HepG2 (cell line): ENCODE measurements at regions not wholly inside any gene's neighbourhood (a gene's known extent, or its start where the extent isn't known, plus 50 kb on each side); places are given as distances from the start of the nearest gene placed in this dataset.

Experiments used
- CENPBD1 ChIP-seq: sonication (generic); formaldehyde crosslinking; IDR thresholded peaks from 2 replicates; pipeline ENCODE4 v1.8.0; 2022; ENCODE audit warnings: missing genetic modification reagents, low read depth, mild to moderate bottlenecking, borderline replicate concordance
- EP300 ChIP-seq, 3 experiments: sonication (generic) in 1 of 3; formaldehyde crosslinking in 1 of 3; IDR thresholded peaks; 2 replicates each; pipeline versions ENCODE4 v1.5.1 to v1.6.1; 2011 to 2020; ENCODE audit warnings: low read depth in 2 of 3, low read length in 2 of 3, borderline replicate concordance in 1 of 3, improper control_type of control experiment in 1 of 3, mild to moderate bottlenecking in 1 of 3, missing genetic modification reagents in 1 of 3, moderate library complexity in 1 of 3
- IKZF5 ChIP-seq: IDR thresholded peaks from 2 replicates; pipeline ENCODE4 v1.6.1; 2018; ENCODE audit warnings: missing genetic modification reagents, mild to moderate bottlenecking, missing compliant biosample characterization
- KDM4B ChIP-seq: sonication (generic); formaldehyde crosslinking; IDR thresholded peaks from 2 replicates; pipeline ENCODE4 v1.4.0; 2020; ENCODE audit warnings: missing genetic modification reagents
- SNRNP70 ChIP-seq: fragments of 200-400 bp; formaldehyde crosslinking; IDR thresholded peaks from 2 replicates; pipeline ENCODE4 v1.6.1; 2017; ENCODE audit warnings: mild to moderate bottlenecking, low read depth, low read length, moderate library complexity
- ZBED4 ChIP-seq: sonication (generic); formaldehyde crosslinking; IDR thresholded peaks from 2 replicates; pipeline ENCODE4 v1.4.0; 2020; ENCODE audit warnings: missing genetic modification reagents, borderline replicate concordance
- ZBTB10 ChIP-seq: sonication (generic); formaldehyde crosslinking; IDR thresholded peaks from 2 replicates; pipeline ENCODE4 v1.4.0; 2020; ENCODE audit warnings: missing genetic modification reagents, borderline replicate concordance
- ZBTB2 ChIP-seq: sonication (generic); formaldehyde crosslinking; IDR thresholded peaks from 2 replicates; pipeline ENCODE4 v1.8.0; 2022; ENCODE audit warnings: low read depth, missing genetic modification reagents
- ZNF670 ChIP-seq: sonication (generic); formaldehyde crosslinking; IDR thresholded peaks from 2 replicates; pipeline ENCODE4 v1.8.0; 2022; ENCODE audit warnings: mild to moderate bottlenecking, missing genetic modification reagents, borderline replicate concordance
- ZNF768 ChIP-seq: sonication (generic); formaldehyde crosslinking; IDR thresholded peaks from 2 replicates; pipeline ENCODE4 v1.4.0; 2020; ENCODE audit warnings: missing genetic modification reagents

GRCh38 chr14:73786636-73787485, 64.8 kb upstream of the PTGR2 start (continued):
- TF ChIP-seq ZBTB10, result no peak
- no peak for TF ChIP-seq EP300 (IDR thresholded peaks at IDR 0.05; ENCODE audit: low read depth in 2 of 2, low read length in 2 of 2)
- no peak for TF ChIP-seq EP300 (CRISPR knock-in tag; IDR thresholded peaks at IDR 0.05; ENCODE audit: borderline replicate concordance)
- no peak for TF ChIP-seq IKZF5
- no peak for TF ChIP-seq SNRNP70
- 0 out of 2 replicates have a peak, but pooled peaks have one; percentile 6 for TF ChIP-seq ZNF768 (CRISPR knock-in tag)
- no peak for TF ChIP-seq ZBED4 (CRISPR knock-in tag)
- TF ChIP-seq KDM4B (CRISPR knock-in tag), result 0 out of 2 replicates have a peak, but pooled peaks have one; percentile 48
- TF ChIP-seq CENPBD1 (CRISPR knock-in tag), result no peak
- 0 out of 2 replicates have a peak, but pooled peaks have one; percentile 13 for TF ChIP-seq ZBTB2
- TF ChIP-seq ZNF670 (CRISPR knock-in tag), result no peak
